D721Med (cell line): ENCODE measurements at regions not wholly inside any gene's neighbourhood (a gene's known extent, or its start where the extent isn't known, plus 50 kb on each side); places are given as distances from the start of the nearest gene placed in this dataset.

Experiments
- DNase-seq: peaks from one replicate; pipeline ENCODE4 v3.0.0; 2011; ENCODE audit warnings: low spot score; ENCODE audit not compliant: insufficient read length
- FAIRE-seq: peaks from 2 replicates; lab custom pipeline; 2011; peaks lifted over from hg19 to GRCh38; lab: Jason Lieb, UNC
- TF ChIP-seq, protein P1 (sequence below): IDR thresholded peaks from 2 replicates; pipeline ENCODE4 v1.5.1; 2012; ENCODE audit warnings: mild to moderate bottlenecking, control low read depth; ENCODE audit not compliant: insufficient read depth; ENCODE audit errors: missing control alignments

- TF ChIP-seq, protein P1, sequence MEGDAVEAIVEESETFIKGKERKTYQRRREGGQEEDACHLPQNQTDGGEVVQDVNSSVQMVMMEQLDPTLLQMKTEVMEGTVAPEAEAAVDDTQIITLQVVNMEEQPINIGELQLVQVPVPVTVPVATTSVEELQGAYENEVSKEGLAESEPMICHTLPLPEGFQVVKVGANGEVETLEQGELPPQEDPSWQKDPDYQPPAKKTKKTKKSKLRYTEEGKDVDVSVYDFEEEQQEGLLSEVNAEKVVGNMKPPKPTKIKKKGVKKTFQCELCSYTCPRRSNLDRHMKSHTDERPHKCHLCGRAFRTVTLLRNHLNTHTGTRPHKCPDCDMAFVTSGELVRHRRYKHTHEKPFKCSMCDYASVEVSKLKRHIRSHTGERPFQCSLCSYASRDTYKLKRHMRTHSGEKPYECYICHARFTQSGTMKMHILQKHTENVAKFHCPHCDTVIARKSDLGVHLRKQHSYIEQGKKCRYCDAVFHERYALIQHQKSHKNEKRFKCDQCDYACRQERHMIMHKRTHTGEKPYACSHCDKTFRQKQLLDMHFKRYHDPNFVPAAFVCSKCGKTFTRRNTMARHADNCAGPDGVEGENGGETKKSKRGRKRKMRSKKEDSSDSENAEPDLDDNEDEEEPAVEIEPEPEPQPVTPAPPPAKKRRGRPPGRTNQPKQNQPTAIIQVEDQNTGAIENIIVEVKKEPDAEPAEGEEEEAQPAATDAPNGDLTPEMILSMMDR = no peak
- FAIRE-seq (no peak), DNase-seq (no peak)
Observed at GRCh38 chr3:146975032-146975431, 369.9 kb upstream of the PLSCR5 start.

GRCh38 chr3:146974001-146974400 is 368.9 kb upstream of the PLSCR5 start:
- DNase-seq (no peak), FAIRE-seq (no peak)
- TF ChIP-seq, protein P1 = no peak

DNA sequence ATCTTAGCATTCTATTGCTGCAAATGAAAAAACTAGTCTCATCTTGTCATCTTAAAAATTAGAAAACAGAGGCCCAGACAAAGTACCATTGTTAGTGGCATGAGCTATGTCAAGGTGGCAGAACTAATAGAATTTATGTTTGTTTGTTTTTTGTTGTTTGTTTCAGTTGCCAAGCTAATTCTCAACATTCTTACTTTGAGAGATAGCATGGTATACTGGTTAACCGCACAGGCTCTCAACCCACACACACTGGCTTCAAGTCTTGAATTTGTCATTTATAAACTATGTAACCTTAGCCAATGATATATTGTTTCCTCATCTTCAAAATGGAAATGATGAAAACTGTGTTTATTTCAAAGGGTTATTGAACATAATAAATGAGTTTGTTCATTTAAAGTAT is 367.6 kb upstream of the PLSCR5 start:
- TF ChIP-seq, protein P1 = no peak
- FAIRE-seq = peak; percentile 41
- DNase-seq = no peak

- DNase-seq (no peak), FAIRE-seq (no peak)
- TF ChIP-seq, protein P1 = no peak
Observed at GRCh38 chr3:146970236-146970635, 365.1 kb upstream of the PLSCR5 start.

DNA sequence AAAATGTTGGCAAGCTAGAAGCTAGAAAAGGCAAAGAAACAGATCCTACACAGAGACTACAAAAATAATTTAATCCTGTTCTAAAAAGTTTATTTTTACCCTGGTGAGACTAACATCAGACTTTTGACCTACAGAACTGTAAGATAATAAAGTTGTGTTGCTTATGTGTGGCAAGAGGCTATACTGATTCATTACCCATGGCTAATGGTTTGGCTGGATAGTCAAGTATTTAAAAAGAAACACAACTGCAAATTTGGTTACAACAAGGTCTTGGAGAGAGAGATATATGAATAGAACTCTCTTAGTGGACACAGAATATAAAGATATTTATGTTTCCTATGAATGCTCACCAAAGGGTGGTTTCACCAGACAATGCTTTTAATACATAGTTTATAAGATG is 364.2 kb upstream of the PLSCR5 start:
- no peak for FAIRE-seq
- DNase-seq = no peak
- TF ChIP-seq, protein P1 = no peak

GRCh38 chr3:146968204-146968651 is 363.1 kb upstream of the PLSCR5 start:
- no peak for FAIRE-seq
- TF ChIP-seq, protein P1 = no peak
- no peak for DNase-seq

DNA sequence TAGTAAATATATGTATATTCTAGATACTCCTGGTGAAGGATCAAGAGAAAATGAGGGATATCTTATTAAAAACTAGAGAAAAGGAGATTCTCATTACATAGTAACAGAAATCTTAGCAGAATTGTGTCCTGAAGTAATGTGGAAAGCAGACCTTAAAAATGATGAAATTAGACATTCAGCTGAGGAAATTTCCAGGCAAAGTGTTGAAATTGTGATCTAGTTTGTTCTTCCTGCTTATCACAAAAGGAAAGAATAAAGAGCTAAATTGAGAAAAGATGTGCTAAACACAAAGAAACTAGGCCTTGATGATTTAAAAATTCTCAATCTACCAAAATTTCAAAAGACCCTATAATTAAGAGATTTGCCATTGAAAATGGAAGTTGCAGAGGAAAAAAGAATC is 362.6 kb upstream of the PLSCR5 start:
- no peak for DNase-seq
- TF ChIP-seq, protein P1 = no peak
- no peak for FAIRE-seq
